H1 (cell line): ENCODE measurements at regions not wholly inside any gene's neighbourhood (a gene's known extent, or its start where the extent isn't known, plus 50 kb on each side); places are given as distances from the start of the nearest gene placed in this dataset.

Source experiments
- CTCF ChIA-PET: fragments of 300-600 bp; sonication (Branson Sonifier 250); formaldehyde crosslinking; loops from one replicate; lab custom pipeline; 2021; ENCODE audit not compliant: partially characterized antibody; lab: Charles Lee
- POLR2A ChIA-PET: fragments of 300-600 bp; sonication (Branson Sonifier 250); formaldehyde crosslinking; loops from one replicate; lab custom pipeline; 2021; ENCODE audit warnings: inconsistent platforms; ENCODE audit not compliant: partially characterized antibody; lab: Charles Lee
- DNase-seq, 2 experiments: peaks; one replicate each; pipeline versions ENCODE4 v3.0.0 to v3.0.0-alpha.2; 2010 to 2022; ENCODE audit warnings: low spot score in 2 of 2, low read depth in 1 of 2, mixed read lengths in 1 of 2
- FAIRE-seq: peaks from 2 replicates; lab custom pipeline; 2011; peaks lifted over from hg19 to GRCh38; lab: Jason Lieb, UNC
- H2AFZ ChIP-seq: 2 replicates; pipeline ENCODE4 v1.8.1; 2012; ENCODE audit warnings: low read length, inconsistent platforms
- H2AK5ac ChIP-seq: 2 replicates; pipeline ENCODE4 v1.6.1; 2013; ENCODE audit warnings: low read depth, low read length
- H2BK120ac ChIP-seq: replicated peaks from 2 replicates; pipeline ENCODE3; 2013; ENCODE audit warnings: low read depth, low read length, inconsistent platforms
- H2BK12ac ChIP-seq: 2 replicates; pipeline ENCODE4 v1.6.1; 2013; ENCODE audit warnings: low read depth, low read length
- H2BK15ac ChIP-seq: 2 replicates; pipeline ENCODE4 v1.6.1; 2013; ENCODE audit warnings: low read length
- H2BK20ac ChIP-seq: 2 replicates; pipeline ENCODE4 v1.6.1; 2013; ENCODE audit warnings: low read length
- H2BK5ac ChIP-seq: 2 replicates; pipeline ENCODE4 v1.6.1; 2013; ENCODE audit warnings: low read depth, low read length
- H3K14ac ChIP-seq: 2 replicates; pipeline ENCODE4 v1.6.1; 2013; ENCODE audit warnings: inconsistent platforms; ENCODE audit not compliant: insufficient read length
- H3K18ac ChIP-seq: 2 replicates; pipeline ENCODE4 v1.6.1; 2013; ENCODE audit warnings: low read length; ENCODE audit errors: extremely low read depth
- H3K23ac ChIP-seq: 2 replicates; pipeline ENCODE4 v1.6.1; 2013; ENCODE audit warnings: inconsistent platforms; ENCODE audit not compliant: insufficient read length
- H3K23me2 ChIP-seq: 2 replicates; pipeline ENCODE4 v1.6.1; 2013; ENCODE audit warnings: low read depth, low read length
- H3K27ac ChIP-seq: 2 replicates; pipeline ENCODE4 v1.6.1; 2011; ENCODE audit warnings: low read depth, low read length, inconsistent platforms
- H3K27me3 ChIP-seq, 4 experiments: replicated peaks in 1 of 4; 1 replicate in 1 of 4; 2 replicates in 3 of 4; pipeline versions ENCODE4 v1.6.1 to v1.8.1; 2011 to 2013; ENCODE audit warnings: low read length in 3 of 4, mild to moderate bottlenecking in 3 of 4, inconsistent platforms in 2 of 4, mixed read lengths in 2 of 4, moderate library complexity in 1 of 4; ENCODE audit not compliant: control insufficient read depth in 3 of 4, insufficient read depth in 3 of 4; ENCODE audit errors: extremely low read depth in 1 of 4
- H3K36me3 ChIP-seq, 4 experiments: 2 replicates each; pipeline versions ENCODE4 v1.6.1 to v1.8.1; 2011 to 2013; ENCODE audit warnings: mild to moderate bottlenecking in 4 of 4, low read length in 3 of 4, moderate library complexity in 2 of 4, control low read depth in 1 of 4, inconsistent platforms in 1 of 4; ENCODE audit not compliant: insufficient read depth in 4 of 4, control insufficient read depth in 2 of 4
- H3K4ac ChIP-seq: replicated peaks from 2 replicates; pipeline ENCODE3; 2013; ENCODE audit warnings: low read length, low read depth, mixed read lengths, inconsistent platforms; ENCODE audit not compliant: insufficient read length
- H3K4me1 ChIP-seq, 4 experiments: replicated peaks in 1 of 4; 1 replicate in 1 of 4; 2 replicates in 3 of 4; pipeline versions ENCODE4 v1.6.1 to v1.8.1; 2011 to 2013; ENCODE audit warnings: low read length in 3 of 4, inconsistent platforms in 2 of 4, mixed read lengths in 1 of 4; ENCODE audit not compliant: insufficient read depth in 4 of 4, control insufficient read depth in 3 of 4
- H3K4me2 ChIP-seq, 2 experiments: 2 replicates each; pipeline versions ENCODE4 v1.6.1 to v1.8.1; 2011 to 2013; ENCODE audit warnings: low read depth in 2 of 2, low read length in 2 of 2, control low read depth in 1 of 2, inconsistent platforms in 1 of 2, mild to moderate bottlenecking in 1 of 2; ENCODE audit not compliant: insufficient read depth in 1 of 2
- H3K4me3 ChIP-seq, 4 experiments: fragments of 200-600, 300-600 bp in 1 of 4; sonication (generic), shearing (Covaris generic), sonication (Bioruptor Twin) in 1 of 4; 2 replicates each; pipeline versions ENCODE4 v1.5.1 to v1.8.1; 2011 to 2016; ENCODE audit warnings: low read length in 4 of 4, low read depth in 3 of 4, control low read depth in 2 of 4, inconsistent platforms in 2 of 4, mild to moderate bottlenecking in 2 of 4, mixed read lengths in 1 of 4, moderate library complexity in 1 of 4; ENCODE audit not compliant: insufficient read depth in 2 of 4; ENCODE audit errors: extremely low read depth in 1 of 4
- H3K56ac ChIP-seq: replicated peaks from 2 replicates; pipeline ENCODE3; 2013; ENCODE audit warnings: low read depth, mild to moderate bottlenecking, mixed read lengths, low read length, inconsistent platforms; ENCODE audit not compliant: insufficient read length
- H3K79me1 ChIP-seq: 2 replicates; pipeline ENCODE4 v1.6.1; 2013; ENCODE audit warnings: low read depth, low read length, control low read depth
- H3K79me2 ChIP-seq, 2 experiments: 2 replicates each; pipeline versions ENCODE4 v1.6.1 to v1.8.1; 2012 to 2013; ENCODE audit warnings: low read length in 2 of 2, mild to moderate bottlenecking in 2 of 2, inconsistent platforms in 1 of 2; ENCODE audit not compliant: insufficient read depth in 2 of 2, control insufficient read depth in 1 of 2
- H3K9ac ChIP-seq, 4 experiments: replicated peaks in 1 of 4; 1 replicate in 1 of 4; 2 replicates in 3 of 4; pipeline versions ENCODE4 v1.6.1 to v1.8.1; 2011 to 2013; ENCODE audit warnings: low read depth in 3 of 4, low read length in 3 of 4, control low read depth in 2 of 4, mild to moderate bottlenecking in 2 of 4, moderate library complexity in 2 of 4, inconsistent platforms in 1 of 4; ENCODE audit errors: extremely low read depth in 1 of 4
- H3K9me3 ChIP-seq, 2 experiments: 2 replicates each; pipeline versions ENCODE4 v1.6.1 to v1.8.1; 2012 to 2013; ENCODE audit warnings: mild to moderate bottlenecking in 2 of 2, moderate library complexity in 2 of 2, control low read depth in 1 of 2, inconsistent platforms in 1 of 2, low read depth in 1 of 2, low read length in 1 of 2, mixed read lengths in 1 of 2; ENCODE audit not compliant: insufficient read depth in 2 of 2
- H4K20me1 ChIP-seq, 2 experiments: replicated peaks in 1 of 2; 2 replicates each; pipeline versions ENCODE3 to v1.8.1; 2011 to 2013; ENCODE audit warnings: inconsistent platforms in 2 of 2, low read length in 2 of 2, mild to moderate bottlenecking in 1 of 2; ENCODE audit not compliant: insufficient read depth in 2 of 2, control insufficient read depth in 1 of 2
- H4K5ac ChIP-seq: 2 replicates; pipeline ENCODE4 v1.6.1; 2013; ENCODE audit warnings: low read length, low read depth, mixed read lengths, inconsistent platforms; ENCODE audit not compliant: insufficient read length
- H4K8ac ChIP-seq: 2 replicates; pipeline ENCODE4 v1.8.0; 2013; ENCODE audit warnings: mild to moderate bottlenecking, moderate library complexity, low read length, inconsistent platforms; ENCODE audit not compliant: insufficient read depth; ENCODE audit errors: extremely low read depth
- H4K91ac ChIP-seq: replicated peaks from 2 replicates; pipeline ENCODE3; 2013; ENCODE audit warnings: low read length, mixed read lengths, inconsistent platforms; ENCODE audit not compliant: insufficient read length
- BRCA1 ChIP-seq: IDR thresholded peaks from 2 replicates; pipeline ENCODE4 v1.6.1; 2012; ENCODE audit warnings: low read depth, low read length, improper control_type of control experiment
- CEBPB ChIP-seq: IDR thresholded peaks from 2 replicates; pipeline ENCODE4 v1.6.1; 2012; ENCODE audit warnings: low read depth, low read length
- CHD2 ChIP-seq: IDR thresholded peaks from 2 replicates; pipeline ENCODE4 v1.6.1; 2012; ENCODE audit warnings: low read length, improper control_type of control experiment
- EZH2 ChIP-seq: fragments of 200-600 bp; sonication (generic); IDR thresholded peaks from 2 replicates; pipeline ENCODE4 v1.7.1; 2012; ENCODE audit warnings: low read depth, mild to moderate bottlenecking, moderate library complexity, low read length, inconsistent platforms; ENCODE audit not compliant: severe bottlenecking
- JUN ChIP-seq: IDR thresholded peaks from 2 replicates; pipeline ENCODE4 v1.6.1; 2011; ENCODE audit warnings: low read depth, mild to moderate bottlenecking, improper control_type of control experiment, low read length
- NANOG ChIP-seq: IDR thresholded peaks from 2 replicates; pipeline ENCODE4 v1.6.1; 2011; ENCODE audit warnings: low read length, low read depth, mild to moderate bottlenecking, inconsistent platforms; ENCODE audit not compliant: insufficient read depth, poor library complexity, severe bottlenecking
- NRF1 ChIP-seq: IDR thresholded peaks from 2 replicates; pipeline ENCODE4 v1.6.1; 2011; ENCODE audit warnings: mild to moderate bottlenecking, low read depth, low read length, improper control_type of control experiment
- PHF8 ChIP-seq: fragments of 200-600 bp; sonication (generic); conservative IDR thresholded peaks from 2 replicates; pipeline ENCODE4 v1.7.1; 2012; ENCODE audit warnings: low read depth, mild to moderate bottlenecking, inconsistent platforms, low read length, moderate library complexity
- POU5F1 ChIP-seq: IDR thresholded peaks from 2 replicates; pipeline ENCODE4 v1.6.1; 2011; ENCODE audit warnings: low read depth, mild to moderate bottlenecking, low read length, moderate library complexity
- SAP30 ChIP-seq: fragments of 300-600 bp; sonication (generic); IDR thresholded peaks from 2 replicates; pipeline ENCODE4 v1.7.1; 2012; ENCODE audit warnings: low read length, moderate library complexity, mild to moderate bottlenecking, inconsistent platforms; ENCODE audit not compliant: insufficient read depth, insufficient replicate concordance
- TCF12 ChIP-seq: IDR thresholded peaks from 2 replicates; pipeline ENCODE4 v1.6.1; 2011; ENCODE audit warnings: low read depth, mild to moderate bottlenecking, low read length
- ZNF274 ChIP-seq: IDR thresholded peaks from 2 replicates; pipeline ENCODE4 v1.7.0; 2012; ENCODE audit warnings: low read length, borderline replicate concordance; ENCODE audit errors: extremely low read depth
- WGBS, 2 experiments: shearing (Covaris generic) in 1 of 2; methylation state at CpG; one replicate each; pipeline versions ENCODE4 v1.1.6 to v1.1.7; 2013 to 2015; ENCODE audit warnings: low lambda C conversion rate in 2 of 2, mixed read lengths in 2 of 2, inconsistent platforms in 1 of 2, low coverage in 1 of 2, missing lambda C conversion rate in 1 of 2; ENCODE audit not compliant: insufficient replicate concordance in 2 of 2, insufficient coverage in 1 of 2, insufficient read length in 1 of 2; ENCODE audit errors: extremely low coverage in 1 of 2, missing lambda C conversion rate in 1 of 2; 5-methylcytosine and 5-hydroxymethylcytosine counted together
- TF ChIP-seq, protein P1 (sequence below): IDR thresholded peaks from 2 replicates; pipeline ENCODE4 v1.6.1; 2012; ENCODE audit warnings: inconsistent platforms

DNA sequence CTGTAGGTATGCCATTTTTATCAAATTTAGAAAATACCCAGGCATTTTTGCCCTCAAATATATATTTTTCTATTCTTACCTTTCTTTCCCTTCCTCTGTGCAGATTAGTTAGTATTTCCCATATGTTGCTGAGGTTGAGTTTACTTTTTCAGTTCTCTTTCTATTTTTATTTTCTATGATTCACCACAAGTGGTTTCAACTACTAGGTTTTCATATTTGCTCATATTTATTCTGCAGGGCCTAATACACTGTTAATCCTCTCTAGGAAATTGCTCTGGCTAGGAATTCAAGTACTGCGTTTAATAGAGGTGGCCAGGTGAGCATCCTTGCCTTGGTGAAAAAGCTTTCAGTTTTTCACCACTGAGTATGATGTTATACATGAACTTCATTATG is 1535.3 kb upstream of the PCDH10 start:
- Histone ChIP-seq H3K4me3 (no peak overlapping the region), H3K9ac (no peak overlapping the region), H3K4me2 (no peak overlapping the region), H2BK12ac (no peak overlapping the region), H3K18ac (no peak overlapping the region), H3K79me1 (no peaks in the 10 kb centered on the region), H2AFZ (no peak overlapping the region), H3K23me2 (no peaks in the 10 kb centered on the region), H3K14ac (no peak overlapping the region), H3K36me3 (no peaks in the 10 kb centered on the region), H4K91ac (no peak overlapping the region), H3K27ac (no peak overlapping the region), H2BK20ac (no peak overlapping the region), H4K20me1 (no peaks in the 10 kb centered on the region), H3K4ac (no peak overlapping the region), H2BK120ac (no peak overlapping the region), H2AK5ac (no peak overlapping the region), H3K4me1 (no peaks in the 10 kb centered on the region), H3K79me2 (no peaks in the 10 kb centered on the region), H3K27me3 (no peaks in the 10 kb centered on the region), H4K8ac (no peak overlapping the region), H2BK15ac (no peak overlapping the region), H3K9me3 (no peaks in the 10 kb centered on the region), H3K23ac (no peak overlapping the region), H3K56ac (no peak overlapping the region), H4K5ac (no peak overlapping the region), H2BK5ac (no peak overlapping the region)
- 89% methylated on average over 1 of the region's 1 CpG; no CpG with 5 or more reads in 1 of the 2 experiments for WGBS, 2 experiments
- no peak for TF ChIP-seq ZNF274
- no peak for TF ChIP-seq CEBPB
- no peak for TF ChIP-seq JUN
- TF ChIP-seq NRF1 = no peak
- no peak for TF ChIP-seq PHF8
- no peak for TF ChIP-seq POU5F1
- no peak for TF ChIP-seq EZH2
- TF ChIP-seq, protein P1, sequence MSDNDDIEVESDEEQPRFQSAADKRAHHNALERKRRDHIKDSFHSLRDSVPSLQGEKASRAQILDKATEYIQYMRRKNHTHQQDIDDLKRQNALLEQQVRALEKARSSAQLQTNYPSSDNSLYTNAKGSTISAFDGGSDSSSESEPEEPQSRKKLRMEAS = no peak
- TF ChIP-seq TCF12 = no peak
- no peak for TF ChIP-seq NANOG
- no peak for TF ChIP-seq BRCA1
- TF ChIP-seq CHD2 = no peak
- TF ChIP-seq SAP30 = no peak
- ChIA-PET CTCF (interaction anchor here (0.6 kb wide), 2 partner anchors 248 to 1481 kb away, joined by 3 to 6 read pairs; no protein-coding TSS in a partner anchor), POLR2A (no interaction called here)
- no peak for DNase-seq
- FAIRE-seq = no peak
